ENCODE measurements at regions not wholly inside any gene's neighbourhood (a gene's known extent, or its start where the extent isn't known, plus 50 kb on each side); places are given as distances from the start of the nearest gene placed in this dataset.

GRCh38 chr5:117110548-117110947 is 535.9 kb upstream of the SEMA6A start:
- H3K4me2 ChIP-seq (ENCODE audit: insufficient read depth, low read length) = no peak overlapping the region
- no peak overlapping the region for H3K27ac ChIP-seq (ENCODE audit: insufficient read depth, low read depth, low read length)
- POLR2A ChIA-PET = no interaction called here
- no TSS peak for BruUV-seq (replicated peaks)
- H3K4me1 ChIP-seq (ENCODE audit: control insufficient read depth, extremely low read depth, insufficient read depth, low read length) = no peaks in the 10 kb centered on the region
- intact Hi-C loops (cut with micrococcal nuclease) (no loop called here), dilution Hi-C loops (cut with MboI; ENCODE audit: extremely low pct_ligation_motif_present, low sequenced_read_pairs) (no loop called here)
- H3K36me3 ChIP-seq (ENCODE audit: control insufficient read depth in 2 of 2, extremely low read depth in 1 of 2, insufficient read depth in 2 of 2, low read length in 2 of 2) = no peaks in the 10 kb centered on the region
- no peak overlapping the region for H3K4me3 ChIP-seq (replicated peaks in 1 of 3; ENCODE audit: insufficient read depth in 1 of 3, low read depth in 1 of 3, low read length in 3 of 3)
- no peaks in the 10 kb centered on the region for H3K79me2 ChIP-seq (ENCODE audit: control insufficient read depth, insufficient read depth, low read length)
- TF ChIP-seq EZH2 (IDR thresholded peaks at IDR 0.05; ENCODE audit: borderline replicate concordance, low read depth, low read length, severe bottlenecking) (no peak), POLR2AphosphoS5 (IDR thresholded peaks at IDR 0.05; ENCODE audit: insufficient read depth, low read depth, low read length) (no peak), MAX (IDR thresholded peaks at IDR 0.05; ENCODE audit: insufficient read depth, insufficient read length) (no peak), GATA2 (IDR thresholded peaks at IDR 0.05; ENCODE audit: insufficient read depth, insufficient read length, low read depth, low read length) (no peak), FOS (IDR thresholded peaks at IDR 0.05; ENCODE audit: borderline replicate concordance, insufficient read depth, low read length) (no peak), POLR2A (IDR thresholded peaks at IDR 0.05; ENCODE audit: low read depth, low read length) (no peak), MYC (IDR thresholded peaks at IDR 0.05; ENCODE audit: low read depth, low read length) (no peak), JUN (IDR thresholded peaks at IDR 0.05; ENCODE audit: borderline replicate concordance, insufficient read depth, insufficient read length, low read depth) (no peak)
- TF ChIP-seq, protein P1, sequence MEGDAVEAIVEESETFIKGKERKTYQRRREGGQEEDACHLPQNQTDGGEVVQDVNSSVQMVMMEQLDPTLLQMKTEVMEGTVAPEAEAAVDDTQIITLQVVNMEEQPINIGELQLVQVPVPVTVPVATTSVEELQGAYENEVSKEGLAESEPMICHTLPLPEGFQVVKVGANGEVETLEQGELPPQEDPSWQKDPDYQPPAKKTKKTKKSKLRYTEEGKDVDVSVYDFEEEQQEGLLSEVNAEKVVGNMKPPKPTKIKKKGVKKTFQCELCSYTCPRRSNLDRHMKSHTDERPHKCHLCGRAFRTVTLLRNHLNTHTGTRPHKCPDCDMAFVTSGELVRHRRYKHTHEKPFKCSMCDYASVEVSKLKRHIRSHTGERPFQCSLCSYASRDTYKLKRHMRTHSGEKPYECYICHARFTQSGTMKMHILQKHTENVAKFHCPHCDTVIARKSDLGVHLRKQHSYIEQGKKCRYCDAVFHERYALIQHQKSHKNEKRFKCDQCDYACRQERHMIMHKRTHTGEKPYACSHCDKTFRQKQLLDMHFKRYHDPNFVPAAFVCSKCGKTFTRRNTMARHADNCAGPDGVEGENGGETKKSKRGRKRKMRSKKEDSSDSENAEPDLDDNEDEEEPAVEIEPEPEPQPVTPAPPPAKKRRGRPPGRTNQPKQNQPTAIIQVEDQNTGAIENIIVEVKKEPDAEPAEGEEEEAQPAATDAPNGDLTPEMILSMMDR (IDR thresholded peaks at IDR 0.05; ENCODE audit: extremely low read depth in 1 of 2, insufficient read depth in 1 of 2, low read depth in 1 of 2, low read length in 2 of 2) = no peak
- H3K9ac ChIP-seq (replicated peaks; ENCODE audit: extremely low read depth, insufficient read depth, low read length) = no peak overlapping the region
- CTCF ChIA-PET = no interaction called here
- H3K9me3 ChIP-seq (replicated peaks; ENCODE audit: control insufficient read depth, insufficient read depth, low read length) = no peaks in the 10 kb centered on the region
- H3K9me1 ChIP-seq (replicated peaks; ENCODE audit: control insufficient read depth, extremely low read depth, insufficient read depth, low read length) = no peaks in the 10 kb centered on the region
- H2AFZ ChIP-seq (ENCODE audit: low read depth, low read length) = no peak overlapping the region
- DNase-seq (ENCODE audit: low read depth, low spot score) = no peak
- FAIRE-seq = no peak
- H3K27me3 ChIP-seq (ENCODE audit: control insufficient read depth in 2 of 2, insufficient read depth in 2 of 2, low read length in 2 of 2) = no peaks in the 10 kb centered on the region
- no peaks in the 10 kb centered on the region for H4K20me1 ChIP-seq (replicated peaks; ENCODE audit: control insufficient read depth, extremely low read depth, insufficient read depth, low read length)
